ENCODE measurements at regions not wholly inside any gene's neighbourhood (a gene's known extent, or its start where the extent isn't known, plus 50 kb on each side); places are given as distances from the start of the nearest gene placed in this dataset.

- Histone ChIP-seq H3K4me3 (ENCODE audit: low read length) (no peak overlapping the region), H3K9me3 (ENCODE audit: low read length) (no peaks in the 10 kb centered on the region), H3F3A (ENCODE audit: insufficient read depth, low read length, poor library complexity, severe bottlenecking) (no peaks in the 10 kb centered on the region), H3K79me2 (replicated peaks; ENCODE audit: insufficient read depth, low read length) (no peaks in the 10 kb centered on the region), H3K9me2 (ENCODE audit: insufficient read depth, low read length) (no peaks in the 10 kb centered on the region), H3K27me3 (ENCODE audit: insufficient read depth, low read depth, low read length) (no peaks in the 10 kb centered on the region), H4K20me1 (ENCODE audit: insufficient read depth) (no peaks in the 10 kb centered on the region), H3K27ac (ENCODE audit: low read length) (no peak overlapping the region), H3K4me2 (ENCODE audit: low read length) (no peak overlapping the region), H3K36me3 (ENCODE audit: insufficient read depth, low read length) (no peaks in the 10 kb centered on the region), H2AFZ (ENCODE audit: low read depth, low read length) (no peak overlapping the region), H3K9ac (ENCODE audit: low read length) (no peak overlapping the region)
- TF ChIP-seq CTCF (IDR thresholded peaks at IDR 0.05; ENCODE audit: poor library complexity, severe bottlenecking), result no peak
- TF ChIP-seq REST (IDR thresholded peaks at IDR 0.05; ENCODE audit: borderline replicate concordance), result no peak
- TF ChIP-seq TAF1 (IDR thresholded peaks at IDR 0.05; ENCODE audit: low read depth), result no peak
- TF ChIP-seq POLR2AphosphoS5 (IDR thresholded peaks at IDR 0.05), result no peak
- TF ChIP-seq EP300 (conservative IDR thresholded peaks at IDR 0.05; ENCODE audit: poor library complexity, severe bottlenecking), result no peak
- no peak for TF ChIP-seq MXI1 (conservative IDR thresholded peaks at IDR 0.05; ENCODE audit: poor library complexity, severe bottlenecking)
- TF ChIP-seq EZH2 (IDR thresholded peaks at IDR 0.05; ENCODE audit: borderline replicate concordance, insufficient read depth, low read length, poor library complexity, severe bottlenecking), result no peak
- no peak for TF ChIP-seq SMC3 (conservative IDR thresholded peaks at IDR 0.05; ENCODE audit: poor library complexity)
- no peak for TF ChIP-seq RAD21 (conservative IDR thresholded peaks at IDR 0.05)
These were observed 1141.3 kb downstream of the BCL11B start for GRCh38 chr14:98130691-98131090.

GRCh38 chr14:98131406-98131805 lies 1140.6 kb downstream of the BCL11B start:
- Histone ChIP-seq H3K9me2 (ENCODE audit: insufficient read depth, low read length) (no peaks in the 10 kb centered on the region), H3K9me3 (ENCODE audit: low read length) (no peaks in the 10 kb centered on the region), H4K20me1 (ENCODE audit: insufficient read depth) (no peaks in the 10 kb centered on the region)

More at GRCh38 chr14:98131406-98131805, 1140.6 kb downstream of the BCL11B start:
- no peak overlapping the region for H2AFZ ChIP-seq (ENCODE audit: low read depth, low read length)
- no peak overlapping the region for H3K4me3 ChIP-seq (ENCODE audit: low read length)
- no peaks in the 10 kb centered on the region for H3K79me2 ChIP-seq (replicated peaks; ENCODE audit: insufficient read depth, low read length)
- no peaks in the 10 kb centered on the region for H3K27me3 ChIP-seq (ENCODE audit: insufficient read depth, low read depth, low read length)
- H3K9ac ChIP-seq (ENCODE audit: low read length), result no peak overlapping the region
- TF ChIP-seq TAF1 (IDR thresholded peaks at IDR 0.05; ENCODE audit: low read depth) (no peak), EP300 (conservative IDR thresholded peaks at IDR 0.05; ENCODE audit: poor library complexity, severe bottlenecking) (no peak), REST (IDR thresholded peaks at IDR 0.05; ENCODE audit: borderline replicate concordance) (no peak), EZH2 (IDR thresholded peaks at IDR 0.05; ENCODE audit: borderline replicate concordance, insufficient read depth, low read length, poor library complexity, severe bottlenecking) (no peak), POLR2AphosphoS5 (IDR thresholded peaks at IDR 0.05) (no peak), CTCF (IDR thresholded peaks at IDR 0.05; ENCODE audit: poor library complexity, severe bottlenecking) (no peak), MXI1 (conservative IDR thresholded peaks at IDR 0.05; ENCODE audit: poor library complexity, severe bottlenecking) (no peak), SMC3 (conservative IDR thresholded peaks at IDR 0.05; ENCODE audit: poor library complexity) (no peak), RAD21 (conservative IDR thresholded peaks at IDR 0.05) (no peak)
- H3K27ac ChIP-seq (ENCODE audit: low read length), result no peak overlapping the region
- no peak overlapping the region for H3K4me2 ChIP-seq (ENCODE audit: low read length)
- H3K36me3 ChIP-seq (ENCODE audit: insufficient read depth, low read length), result no peaks in the 10 kb centered on the region
- no peaks in the 10 kb centered on the region for H3F3A ChIP-seq (ENCODE audit: insufficient read depth, low read length, poor library complexity, severe bottlenecking)

All from neural cell (in vitro differentiated cells).